SK-N-SH treated with all-trans-retinoic acid at 6 μM for 48 hours (cell line): ENCODE measurements at regions not wholly inside any gene's neighbourhood (a gene's known extent, or its start where the extent isn't known, plus 50 kb on each side); places are given as distances from the start of the nearest gene placed in this dataset.
"Not testable (repeated sequence)": the region's sequence is repeated elsewhere in the genome, so short reads cannot be mapped to it uniquely, and the experiment has no call there.

ENCODE experiments used
- ATAC-seq: fragments of 200-7000 bp; cut with Tn5 transposase; 3 replicates; pipeline ENCODE4 v1.9.1; 2020; ENCODE audit warnings: mild to moderate bottlenecking, moderate library complexity
- ARNTL ChIP-seq: fragments of 450-650 bp; formaldehyde crosslinking; IDR thresholded peaks from 2 replicates; pipeline ENCODE4 v1.5.0; 2020; ENCODE audit warnings: low read depth, mild to moderate bottlenecking, moderate library complexity, borderline replicate concordance
- BACH2 ChIP-seq: fragments of 250-450 bp; sonication (Bioruptor Pico); IDR thresholded peaks from 2 replicates; pipeline ENCODE4 v1.9.0; 2021; ENCODE audit warnings: mild to moderate bottlenecking, borderline replicate concordance
- CSDC2 ChIP-seq: fragments of 250-450 bp; sonication (Bioruptor Pico); IDR thresholded peaks from 2 replicates; pipeline ENCODE4 v1.5.0; 2020; ENCODE audit warnings: mild to moderate bottlenecking, moderate library complexity
- ESRRG ChIP-seq: fragments of 250-450 bp; sonication (Bioruptor Pico); IDR thresholded peaks from 2 replicates; pipeline ENCODE4 v1.6.1; 2021; ENCODE audit warnings: mild to moderate bottlenecking
- GLIS3 ChIP-seq: fragments of 250-450 bp; sonication (Bioruptor Pico); IDR thresholded peaks from 2 replicates; pipeline ENCODE4 v1.5.0; 2020; ENCODE audit warnings: mild to moderate bottlenecking, moderate library complexity
- ISL1 ChIP-seq: fragments of 250-450 bp; sonication (Bioruptor Pico); IDR thresholded peaks from 2 replicates; pipeline ENCODE4 v2.1.2; 2022; ENCODE audit warnings: mild to moderate bottlenecking, moderate library complexity
- OSR1 ChIP-seq: fragments of 250-450 bp; sonication (Bioruptor Pico); IDR thresholded peaks from 2 replicates; pipeline ENCODE4 v1.8.0; 2022; ENCODE audit warnings: moderate library complexity, mild to moderate bottlenecking, inconsistent platforms
- PATZ1 ChIP-seq: fragments of 250-450 bp; sonication (Bioruptor Pico); IDR thresholded peaks from 2 replicates; pipeline ENCODE4 v1.8.0; 2020; ENCODE audit warnings: mild to moderate bottlenecking, moderate library complexity, borderline replicate concordance
- POU6F1 ChIP-seq: fragments of 250-450 bp; sonication (Bioruptor Pico); IDR thresholded peaks from 2 replicates; pipeline ENCODE4 v1.8.0; 2021; ENCODE audit warnings: low read depth, mild to moderate bottlenecking, moderate library complexity, borderline replicate concordance
- PPARA ChIP-seq: fragments of 250-450 bp; sonication (Bioruptor Pico); IDR thresholded peaks from 2 replicates; pipeline ENCODE4 v1.5.0; 2020; ENCODE audit warnings: mild to moderate bottlenecking, borderline replicate concordance
- RARB ChIP-seq: fragments of 250-450 bp; sonication (Bioruptor Pico); IDR thresholded peaks from 2 replicates; pipeline ENCODE4 v1.8.0; 2021; ENCODE audit warnings: mild to moderate bottlenecking, moderate library complexity
- SNAI2 ChIP-seq: fragments of 250-450 bp; sonication (Bioruptor Pico); IDR thresholded peaks from 2 replicates; pipeline ENCODE4 v1.5.0; 2020; ENCODE audit warnings: mild to moderate bottlenecking, moderate library complexity
- TCF4 ChIP-seq: fragments of 250-450 bp; sonication (Bioruptor Pico); IDR thresholded peaks from 2 replicates; pipeline ENCODE4 v1.8.0; 2021; ENCODE audit warnings: mild to moderate bottlenecking, moderate library complexity, borderline replicate concordance
- TSHZ2 ChIP-seq: fragments of 250-450 bp; sonication (Bioruptor Pico); IDR thresholded peaks from 2 replicates; pipeline ENCODE4 v1.5.0; 2020; ENCODE audit warnings: mild to moderate bottlenecking, moderate library complexity
- ZC3H10 ChIP-seq: fragments of 250-450 bp; sonication (Bioruptor Pico); IDR thresholded peaks from 2 replicates; pipeline ENCODE4 v1.5.1; 2021; ENCODE audit warnings: mild to moderate bottlenecking, moderate library complexity
- ZFP3 ChIP-seq: fragments of 250-450 bp; sonication (Bioruptor Pico); IDR thresholded peaks from 2 replicates; pipeline ENCODE4 v1.5.0; 2020; ENCODE audit warnings: mild to moderate bottlenecking, moderate library complexity
- ZFP30 ChIP-seq: fragments of 450-650 bp; formaldehyde crosslinking; IDR thresholded peaks from 2 replicates; pipeline ENCODE4 v1.5.0; 2022; ENCODE audit warnings: mild to moderate bottlenecking, moderate library complexity
- ZNF565 ChIP-seq: fragments of 450-650 bp; formaldehyde crosslinking; conservative IDR thresholded peaks from 2 replicates; pipeline ENCODE4 v1.5.0; 2020; ENCODE audit warnings: low read depth, mild to moderate bottlenecking, moderate library complexity
- ZNF70 ChIP-seq: fragments of 450-650 bp; formaldehyde crosslinking; IDR thresholded peaks from 2 replicates; pipeline ENCODE4 v1.5.0; 2020; ENCODE audit warnings: mild to moderate bottlenecking, moderate library complexity
- ZNF8 ChIP-seq: fragments of 450-650 bp; formaldehyde crosslinking; IDR thresholded peaks from 2 replicates; pipeline ENCODE4 v1.5.0; 2020; ENCODE audit warnings: mild to moderate bottlenecking, moderate library complexity
- TF ChIP-seq, protein P1 (sequence below): fragments of 250-450 bp; sonication (Bioruptor Pico); IDR thresholded peaks from 2 replicates; pipeline ENCODE4 v1.5.1; 2020; ENCODE audit warnings: low read depth, mild to moderate bottlenecking, moderate library complexity
- TF ChIP-seq, protein P2 (sequence below): fragments of 250-450 bp; sonication (Bioruptor Pico); IDR thresholded peaks from 2 replicates; pipeline ENCODE4 v1.5.1; 2021; ENCODE audit warnings: mild to moderate bottlenecking, moderate library complexity

DNA sequence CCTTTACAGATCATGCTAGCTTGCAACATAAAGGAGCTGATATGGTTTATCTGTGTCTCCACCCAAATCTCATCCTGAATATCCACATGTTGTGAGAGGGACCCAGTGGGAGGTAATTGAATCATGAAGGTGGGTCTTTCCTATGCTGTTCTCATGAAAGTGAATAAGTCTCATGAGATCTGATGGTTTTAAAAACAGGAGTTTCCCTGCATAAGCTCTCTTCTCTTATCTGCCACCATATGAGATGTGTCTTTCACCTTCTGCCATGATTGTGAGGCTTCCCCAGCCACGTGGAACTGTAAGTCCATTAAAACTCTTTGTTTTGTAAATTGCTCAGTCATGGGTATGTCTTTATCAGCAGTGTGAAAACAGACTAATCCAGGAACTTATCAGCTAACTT, 79.2 kb upstream of the PDHA2 start:
- TF ChIP-seq ZFP3 (CRISPR knock-in tag): 0 out of 2 replicates have a peak, but pooled peaks have one; percentile 28

GRCh38 chr4:95758001-95758400, 81.9 kb upstream of the PDHA2 start:
- no peak for ATAC-seq
- TF ChIP-seq ZFP30 (CRISPR knock-in tag) (no peak), OSR1 (CRISPR knock-in tag) (no peak), ISL1 (CRISPR knock-in tag) (no peak), ZNF8 (CRISPR knock-in tag) (no peak), GLIS3 (CRISPR knock-in tag) (no peak), POU6F1 (no peak), ZC3H10 (CRISPR knock-in tag) (no peak), PATZ1 (CRISPR knock-in tag) (no peak), TSHZ2 (CRISPR knock-in tag) (no peak), ARNTL (CRISPR knock-in tag) (no peak), SNAI2 (CRISPR knock-in tag) (no peak), TCF4 (CRISPR knock-in tag) (no peak)
- TF ChIP-seq, protein P1, sequence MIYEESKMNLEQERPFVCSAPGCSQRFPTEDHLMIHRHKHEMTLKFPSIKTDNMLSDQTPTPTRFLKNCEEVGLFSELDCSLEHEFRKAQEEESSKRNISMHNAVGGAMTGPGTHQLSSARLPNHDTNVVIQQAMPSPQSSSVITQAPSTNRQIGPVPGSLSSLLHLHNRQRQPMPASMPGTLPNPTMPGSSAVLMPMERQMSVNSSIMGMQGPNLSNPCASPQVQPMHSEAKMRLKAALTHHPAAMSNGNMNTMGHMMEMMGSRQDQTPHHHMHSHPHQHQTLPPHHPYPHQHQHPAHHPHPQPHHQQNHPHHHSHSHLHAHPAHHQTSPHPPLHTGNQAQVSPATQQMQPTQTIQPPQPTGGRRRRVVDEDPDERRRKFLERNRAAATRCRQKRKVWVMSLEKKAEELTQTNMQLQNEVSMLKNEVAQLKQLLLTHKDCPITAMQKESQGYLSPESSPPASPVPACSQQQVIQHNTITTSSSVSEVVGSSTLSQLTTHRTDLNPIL (CRISPR knock-in tag): no peak

More for the DNA sequence above, 79.2 kb upstream of the PDHA2 start:
- not testable (repeated sequence) for ATAC-seq

GRCh38 chr4:95754667-95755066, 85.2 kb upstream of the PDHA2 start:
- ATAC-seq: no peak

More at GRCh38 chr4:95754667-95755066, 85.2 kb upstream of the PDHA2 start:
- TF ChIP-seq ARNTL (CRISPR knock-in tag) (no peak), SNAI2 (CRISPR knock-in tag) (no peak), ZFP3 (CRISPR knock-in tag) (no peak), PPARA (CRISPR knock-in tag) (no peak), RARB (CRISPR knock-in tag) (no peak), ZC3H10 (CRISPR knock-in tag) (no peak), PATZ1 (CRISPR knock-in tag) (no peak), ESRRG (CRISPR knock-in tag) (no peak), ZNF565 (CRISPR knock-in tag) (no peak), ZFP30 (CRISPR knock-in tag) (no peak), ZNF70 (CRISPR knock-in tag) (no peak), TCF4 (CRISPR knock-in tag) (no peak), OSR1 (CRISPR knock-in tag) (no peak), BACH2 (CRISPR knock-in tag) (no peak), TSHZ2 (CRISPR knock-in tag) (no peak), CSDC2 (CRISPR knock-in tag) (no peak), ISL1 (CRISPR knock-in tag) (no peak)
- TF ChIP-seq, protein P2, sequence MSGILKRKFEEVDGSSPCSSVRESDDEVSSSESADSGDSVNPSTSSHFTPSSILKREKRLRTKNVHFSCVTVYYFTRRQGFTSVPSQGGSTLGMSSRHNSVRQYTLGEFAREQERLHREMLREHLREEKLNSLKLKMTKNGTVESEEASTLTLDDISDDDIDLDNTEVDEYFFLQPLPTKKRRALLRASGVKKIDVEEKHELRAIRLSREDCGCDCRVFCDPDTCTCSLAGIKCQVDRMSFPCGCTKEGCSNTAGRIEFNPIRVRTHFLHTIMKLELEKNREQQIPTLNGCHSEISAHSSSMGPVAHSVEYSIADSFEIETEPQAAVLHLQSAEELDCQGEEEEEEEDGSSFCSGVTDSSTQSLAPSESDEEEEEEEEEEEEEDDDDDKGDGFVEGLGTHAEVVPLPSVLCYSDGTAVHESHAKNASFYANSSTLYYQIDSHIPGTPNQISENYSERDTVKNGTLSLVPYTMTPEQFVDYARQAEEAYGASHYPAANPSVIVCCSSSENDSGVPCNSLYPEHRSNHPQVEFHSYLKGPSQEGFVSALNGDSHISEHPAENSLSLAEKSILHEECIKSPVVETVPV (CRISPR knock-in tag): no peak
- TF ChIP-seq, protein P1 (CRISPR knock-in tag): no peak
